Epithelial cell of prostate (primary cell): ENCODE measurements at regions not wholly inside any gene's neighbourhood (a gene's known extent, or its start where the extent isn't known, plus 50 kb on each side); places are given as distances from the start of the nearest gene placed in this dataset.

Experiments
- DNase-seq: peaks from one replicate; pipeline ENCODE4 v3.0.0-alpha.2; 2011; ENCODE audit warnings: low read depth, low spot score
- H3K27ac ChIP-seq: fragments of 450-650 bp; 2 replicates; pipeline ENCODE4 v1.5.1; 2017; ENCODE audit warnings: mild to moderate bottlenecking

GRCh38 chr14:106842687-106843086 lies 1316.3 kb downstream of the TMEM121 start:
- no peak for DNase-seq
- no peak overlapping the region for H3K27ac ChIP-seq

GRCh38 chr14:106843386-106843785 lies 1317.0 kb downstream of the TMEM121 start:
- H3K27ac ChIP-seq = no peak overlapping the region
- DNase-seq = no peak

- H3K27ac ChIP-seq = peak overlapping the region; percentile 66
- DNase-seq = no peak
These were observed 1317.6 kb downstream of the TMEM121 start for GRCh38 chr14:106843951-106844483.

GRCh38 chr14:106844608-106845285 lies 1318.4 kb downstream of the TMEM121 start:
- peak overlapping the region; percentile 66 for H3K27ac ChIP-seq
- DNase-seq = no peak

- DNase-seq = peak; percentile 66
- H3K27ac ChIP-seq = peak overlapping the region; percentile 66
These were observed 1319.1 kb downstream of the TMEM121 start for GRCh38 chr14:106845286-106846087.

- H3K27ac ChIP-seq = peak overlapping the region; percentile 66
- no peak for DNase-seq
These were observed 1319.8 kb downstream of the TMEM121 start for GRCh38 chr14:106846218-106846617.

- DNase-seq = peak; percentile 29
- H3K27ac ChIP-seq = no peak overlapping the region
These were observed 1322.1 kb downstream of the TMEM121 start for GRCh38 chr14:106848330-106849121.

- H3K27ac ChIP-seq = no peak overlapping the region
- no peak for DNase-seq
These were observed 1324.8 kb downstream of the TMEM121 start for GRCh38 chr14:106850913-106851825.

GRCh38 chr14:106872611-106873446 lies 1346.4 kb downstream of the TMEM121 start:
- no peak for DNase-seq
- H3K27ac ChIP-seq = no peak overlapping the region

GRCh38 chr14:106874350-106874749 lies 1348.0 kb downstream of the TMEM121 start:
- no peak for DNase-seq
- H3K27ac ChIP-seq = no peak overlapping the region

- no peak overlapping the region for H3K27ac ChIP-seq
These were observed 1349.1 kb downstream of the TMEM121 start for GRCh38 chr14:106875503-106875902.

GRCh38 chr14:106876711-106877110 lies 1350.3 kb downstream of the TMEM121 start:
- DNase-seq = no peak

More at GRCh38 chr14:106875503-106875902, 1349.1 kb downstream of the TMEM121 start:
- no peak for DNase-seq

GRCh38 chr14:106877517-106877916 lies 1351.1 kb downstream of the TMEM121 start:
- no peak for DNase-seq
- no peak overlapping the region for H3K27ac ChIP-seq

More at GRCh38 chr14:106876711-106877110, 1350.3 kb downstream of the TMEM121 start:
- H3K27ac ChIP-seq = no peak overlapping the region

GRCh38 chr14:106879241-106879640 lies 1352.9 kb downstream of the TMEM121 start:
- no peak overlapping the region for H3K27ac ChIP-seq
- DNase-seq = no peak

GRCh38 chr14:106883218-106883692 lies 1356.9 kb downstream of the TMEM121 start:
- H3K27ac ChIP-seq = no peak overlapping the region
- DNase-seq = no peak
